DOHH2 (cell line): ENCODE measurements at regions not wholly inside any gene's neighbourhood (a gene's known extent, or its start where the extent isn't known, plus 50 kb on each side); places are given as distances from the start of the nearest gene placed in this dataset.

Experiments used
- EZH2phosphoT487 ChIP-seq: fragments of 200-600 bp; sonication (generic); IDR thresholded peaks from 2 replicates; pipeline ENCODE4 v1.6.1; 2017; ENCODE audit warnings: borderline replicate concordance, mild to moderate bottlenecking, antibody characterized with exemption, low read length, moderate library complexity, mixed read lengths
- TF ChIP-seq, protein P1 (sequence below): fragments of 200-600 bp; sonication (generic); IDR thresholded peaks from one replicate; pipeline ENCODE4 v1.5.1; 2014; ENCODE audit warnings: antibody characterized with exemption, mild to moderate bottlenecking, low read depth, low read length; ENCODE audit not compliant: poor library complexity, severe bottlenecking

DNA sequence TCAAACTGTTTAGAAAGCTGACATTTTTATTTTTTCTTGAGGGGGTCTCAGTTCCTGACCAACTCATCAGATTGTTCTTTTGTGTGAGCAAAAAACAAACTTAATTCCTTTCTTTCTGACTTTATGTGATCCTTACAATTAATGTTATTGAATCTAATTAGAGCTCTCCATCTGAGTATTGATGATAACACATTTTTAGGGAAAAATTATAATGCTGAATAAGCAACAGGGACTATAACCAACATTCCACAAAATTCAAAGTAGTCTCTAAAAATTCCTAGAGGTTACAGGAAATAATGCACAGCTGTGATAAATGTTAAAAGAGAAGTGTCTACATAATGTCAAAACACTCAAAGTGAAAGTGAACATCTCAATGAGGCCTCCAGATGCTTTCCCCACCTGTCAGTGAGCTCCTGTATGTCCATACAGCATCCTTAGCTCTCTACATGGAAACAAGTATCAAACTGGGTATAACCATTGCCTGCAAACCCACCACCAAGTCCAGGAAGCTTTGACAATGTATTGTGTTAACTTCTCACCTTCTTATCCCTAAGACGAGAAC is 786.0 kb upstream of the SLC39A10 start:
- TF ChIP-seq EZH2phosphoT487, result no peak
- TF ChIP-seq, protein P1, sequence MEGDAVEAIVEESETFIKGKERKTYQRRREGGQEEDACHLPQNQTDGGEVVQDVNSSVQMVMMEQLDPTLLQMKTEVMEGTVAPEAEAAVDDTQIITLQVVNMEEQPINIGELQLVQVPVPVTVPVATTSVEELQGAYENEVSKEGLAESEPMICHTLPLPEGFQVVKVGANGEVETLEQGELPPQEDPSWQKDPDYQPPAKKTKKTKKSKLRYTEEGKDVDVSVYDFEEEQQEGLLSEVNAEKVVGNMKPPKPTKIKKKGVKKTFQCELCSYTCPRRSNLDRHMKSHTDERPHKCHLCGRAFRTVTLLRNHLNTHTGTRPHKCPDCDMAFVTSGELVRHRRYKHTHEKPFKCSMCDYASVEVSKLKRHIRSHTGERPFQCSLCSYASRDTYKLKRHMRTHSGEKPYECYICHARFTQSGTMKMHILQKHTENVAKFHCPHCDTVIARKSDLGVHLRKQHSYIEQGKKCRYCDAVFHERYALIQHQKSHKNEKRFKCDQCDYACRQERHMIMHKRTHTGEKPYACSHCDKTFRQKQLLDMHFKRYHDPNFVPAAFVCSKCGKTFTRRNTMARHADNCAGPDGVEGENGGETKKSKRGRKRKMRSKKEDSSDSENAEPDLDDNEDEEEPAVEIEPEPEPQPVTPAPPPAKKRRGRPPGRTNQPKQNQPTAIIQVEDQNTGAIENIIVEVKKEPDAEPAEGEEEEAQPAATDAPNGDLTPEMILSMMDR, result no peak
